DND-41 (cell line): ENCODE measurements at regions not wholly inside any gene's neighbourhood (a gene's known extent, or its start where the extent isn't known, plus 50 kb on each side); places are given as distances from the start of the nearest gene placed in this dataset.

Experiments used
- ATAC-seq: fragments of 200-7000 bp; cut with Tn5 transposase; 3 replicates; pipeline ENCODE4 v1.9.1; 2021; ENCODE audit warnings: low read depth; ENCODE audit not compliant: insufficient read depth
- DNase-seq: peaks from one replicate; pipeline ENCODE4 v3.0.0-alpha.2; 2020
- H2AFZ ChIP-seq: 2 replicates; pipeline ENCODE4 v1.6.0; 2012; ENCODE audit warnings: low read depth, low read length
- H3K27ac ChIP-seq: 2 replicates; pipeline ENCODE4 v1.5.1; 2012; ENCODE audit warnings: low read length, inconsistent platforms
- H3K27me3 ChIP-seq: fragments of 200-600 bp; sonication (generic); 2 replicates; pipeline ENCODE4 v1.6.0; 2012; ENCODE audit warnings: low read length, mild to moderate bottlenecking, inconsistent platforms; ENCODE audit not compliant: insufficient read depth, poor library complexity
- H3K36me3 ChIP-seq: 2 replicates; pipeline ENCODE4 v1.5.1; 2012; ENCODE audit warnings: low read length, inconsistent platforms; ENCODE audit not compliant: insufficient read depth
- H3K4me1 ChIP-seq: 2 replicates; pipeline ENCODE4 v1.5.1; 2012; ENCODE audit warnings: mild to moderate bottlenecking, low read length; ENCODE audit not compliant: insufficient read depth
- H3K4me2 ChIP-seq: 2 replicates; pipeline ENCODE4 v1.6.0; 2012; ENCODE audit warnings: mild to moderate bottlenecking, moderate library complexity, low read length, inconsistent platforms; ENCODE audit not compliant: insufficient read depth
- H3K4me3 ChIP-seq, 2 experiments: fragments of 200-600 bp in 1 of 2; shearing (Covaris generic) in 1 of 2; 2 replicates each; pipeline ENCODE4 v1.5.1; 2012 to 2016; ENCODE audit warnings: inconsistent platforms in 2 of 2, low read length in 2 of 2, mild to moderate bottlenecking in 2 of 2, low read depth in 1 of 2, moderate library complexity in 1 of 2
- H3K79me2 ChIP-seq: 2 replicates; pipeline ENCODE4 v1.6.0; 2012; ENCODE audit warnings: low read length, inconsistent platforms; ENCODE audit not compliant: insufficient read depth
- H3K9ac ChIP-seq: 2 replicates; pipeline ENCODE4 v1.6.0; 2012; ENCODE audit warnings: low read depth, mild to moderate bottlenecking, inconsistent platforms, low read length, moderate library complexity
- H3K9me3 ChIP-seq: 2 replicates; pipeline ENCODE4 v1.5.1; 2012; ENCODE audit warnings: low read length, moderate library complexity, mild to moderate bottlenecking, inconsistent platforms; ENCODE audit not compliant: insufficient read depth, severe bottlenecking
- H4K20me1 ChIP-seq: 2 replicates; pipeline ENCODE4 v1.6.0; 2012; ENCODE audit warnings: low read length; ENCODE audit not compliant: insufficient read depth
- EZH2 ChIP-seq: IDR thresholded peaks from 3 replicates; pipeline ENCODE4 v1.6.1; 2012; ENCODE audit warnings: borderline replicate concordance, low read depth, mild to moderate bottlenecking, moderate library complexity, low read length, inconsistent platforms; ENCODE audit not compliant: severe bottlenecking
- TF ChIP-seq, protein P1 (sequence below): IDR thresholded peaks from 2 replicates; pipeline ENCODE4 v1.5.1; 2012; ENCODE audit warnings: borderline replicate concordance, low read length, moderate library complexity, mild to moderate bottlenecking; ENCODE audit not compliant: poor library complexity, severe bottlenecking; ENCODE audit errors: extremely low read depth

DNA sequence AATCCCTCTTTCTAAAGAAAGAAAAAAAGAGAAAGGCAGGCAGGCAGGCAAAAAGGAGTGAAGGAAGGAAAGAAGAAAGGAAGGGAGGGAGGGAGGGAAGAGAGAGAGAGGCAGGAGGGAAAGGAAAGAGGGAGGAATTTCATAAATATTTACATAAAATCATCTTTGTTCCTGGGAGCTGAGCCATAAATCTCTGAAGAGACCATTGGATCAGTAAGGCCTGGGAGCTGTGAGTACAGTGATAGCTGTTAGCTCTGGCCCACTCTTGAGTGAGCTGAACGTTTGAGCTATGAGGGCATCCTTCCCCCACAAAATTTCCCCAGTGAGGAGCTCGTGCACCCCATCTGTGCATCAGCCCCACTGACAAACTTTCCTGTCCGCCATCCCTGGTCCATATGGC lies 224.0 kb downstream of the SOD2 start:
- H3K4me2 ChIP-seq, result no peak overlapping the region
- H3K4me3 ChIP-seq, result no peak overlapping the region
- no peaks in the 10 kb centered on the region for H3K36me3 ChIP-seq
- no peak overlapping the region for H3K9ac ChIP-seq
- no peak overlapping the region for H3K27ac ChIP-seq
- H3K4me1 ChIP-seq, result no peaks in the 10 kb centered on the region
- H4K20me1 ChIP-seq, result no peaks in the 10 kb centered on the region
- no peaks in the 10 kb centered on the region for H3K79me2 ChIP-seq
- no peak overlapping the region for H2AFZ ChIP-seq
- no peak for DNase-seq
- TF ChIP-seq EZH2, result no peak
- TF ChIP-seq, protein P1, sequence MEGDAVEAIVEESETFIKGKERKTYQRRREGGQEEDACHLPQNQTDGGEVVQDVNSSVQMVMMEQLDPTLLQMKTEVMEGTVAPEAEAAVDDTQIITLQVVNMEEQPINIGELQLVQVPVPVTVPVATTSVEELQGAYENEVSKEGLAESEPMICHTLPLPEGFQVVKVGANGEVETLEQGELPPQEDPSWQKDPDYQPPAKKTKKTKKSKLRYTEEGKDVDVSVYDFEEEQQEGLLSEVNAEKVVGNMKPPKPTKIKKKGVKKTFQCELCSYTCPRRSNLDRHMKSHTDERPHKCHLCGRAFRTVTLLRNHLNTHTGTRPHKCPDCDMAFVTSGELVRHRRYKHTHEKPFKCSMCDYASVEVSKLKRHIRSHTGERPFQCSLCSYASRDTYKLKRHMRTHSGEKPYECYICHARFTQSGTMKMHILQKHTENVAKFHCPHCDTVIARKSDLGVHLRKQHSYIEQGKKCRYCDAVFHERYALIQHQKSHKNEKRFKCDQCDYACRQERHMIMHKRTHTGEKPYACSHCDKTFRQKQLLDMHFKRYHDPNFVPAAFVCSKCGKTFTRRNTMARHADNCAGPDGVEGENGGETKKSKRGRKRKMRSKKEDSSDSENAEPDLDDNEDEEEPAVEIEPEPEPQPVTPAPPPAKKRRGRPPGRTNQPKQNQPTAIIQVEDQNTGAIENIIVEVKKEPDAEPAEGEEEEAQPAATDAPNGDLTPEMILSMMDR, result no peak
- no peaks in the 10 kb centered on the region for H3K9me3 ChIP-seq
- H3K27me3 ChIP-seq, result peaks cover 6% of the 10 kb centered on the region
- no peak for ATAC-seq

DNA sequence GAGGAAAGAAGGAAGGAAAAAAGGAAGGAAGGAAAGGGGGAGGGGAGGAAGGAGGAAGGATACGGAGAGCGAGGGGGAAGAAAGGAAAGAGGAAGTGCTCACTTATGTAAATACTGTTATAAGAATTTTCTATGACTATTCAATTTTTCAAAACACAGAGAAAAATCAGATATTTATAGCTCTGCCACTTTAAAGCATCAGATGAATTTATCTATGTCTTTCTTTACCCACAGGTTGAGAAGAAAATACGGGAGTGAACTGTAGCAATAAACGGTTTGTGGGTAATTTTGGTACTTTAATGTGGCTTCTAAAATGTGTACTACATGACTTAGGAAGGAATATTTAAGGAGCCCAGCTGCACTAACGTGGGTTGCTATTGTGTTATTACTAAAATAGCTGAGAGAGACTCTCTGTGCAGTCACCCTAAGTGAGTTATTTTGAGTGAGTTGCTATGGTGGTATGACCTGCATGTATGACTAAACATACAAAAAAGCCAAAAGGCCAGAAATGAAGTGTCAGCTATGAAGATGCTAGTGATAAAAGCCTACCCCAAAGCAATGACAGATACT lies 225.5 kb downstream of the SOD2 start:
- Histone ChIP-seq H3K9me3 (no peaks in the 10 kb centered on the region), H2AFZ (no peak overlapping the region), H3K4me1 (no peaks in the 10 kb centered on the region), H4K20me1 (no peaks in the 10 kb centered on the region), H3K36me3 (no peaks in the 10 kb centered on the region), H3K79me2 (no peaks in the 10 kb centered on the region), H3K27ac (no peak overlapping the region), H3K4me3 (no peak overlapping the region), H3K27me3 (peaks cover 6% of the 10 kb centered on the region), H3K4me2 (no peak overlapping the region), H3K9ac (no peak overlapping the region)
- DNase-seq (no peak), ATAC-seq (peak; percentile 86)
- TF ChIP-seq, protein P1, result no peak
- no peak for TF ChIP-seq EZH2

DNA sequence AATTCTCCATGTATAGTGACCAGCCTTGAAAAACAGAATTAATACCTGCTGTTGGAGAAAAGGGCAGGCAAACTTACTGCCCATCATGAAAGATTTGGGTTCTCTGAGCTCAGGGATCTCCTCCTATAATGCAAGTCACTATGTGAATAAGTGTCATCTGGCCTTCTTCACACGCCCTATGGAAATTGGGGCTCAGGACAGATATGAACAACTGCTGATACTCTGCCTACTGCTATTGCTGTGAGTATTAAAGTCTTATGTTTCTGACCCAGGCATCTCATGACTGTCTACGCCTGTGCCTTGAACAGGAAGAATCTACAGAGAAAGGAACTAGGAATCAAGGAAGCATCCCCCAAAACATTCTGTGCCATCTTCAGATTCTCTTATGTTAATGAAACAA lies 226.1 kb downstream of the SOD2 start:
- TF ChIP-seq EZH2, result no peak
- TF ChIP-seq, protein P1, result no peak
- Histone ChIP-seq H3K36me3 (no peaks in the 10 kb centered on the region), H3K9me3 (no peaks in the 10 kb centered on the region), H3K9ac (no peak overlapping the region), H3K27ac (no peak overlapping the region), H3K27me3 (peaks cover 6% of the 10 kb centered on the region), H4K20me1 (no peaks in the 10 kb centered on the region), H3K79me2 (no peaks in the 10 kb centered on the region), H3K4me3 (no peak overlapping the region), H3K4me2 (no peak overlapping the region), H3K4me1 (no peaks in the 10 kb centered on the region), H2AFZ (no peak overlapping the region)
- ATAC-seq (no peak), DNase-seq (no peak)

DNA sequence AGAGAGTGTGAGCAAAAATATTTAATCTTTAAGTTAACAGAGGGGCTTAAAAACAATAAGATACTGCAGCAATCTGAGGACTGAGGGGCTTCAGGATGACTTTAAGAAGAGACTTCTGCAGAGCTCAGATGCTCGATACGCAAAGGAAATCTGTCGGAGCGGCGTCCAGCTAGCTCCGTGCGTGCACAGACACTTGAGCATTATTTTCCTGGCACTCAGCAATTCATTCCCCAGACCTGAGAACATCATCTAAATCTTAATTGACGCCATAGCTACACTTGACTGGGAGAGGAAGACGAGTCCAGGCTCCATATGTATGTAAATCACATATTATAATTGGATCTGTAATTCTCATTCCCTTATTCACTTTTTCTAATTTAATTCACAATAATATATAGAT lies 228.2 kb downstream of the SOD2 start:
- Histone ChIP-seq H2AFZ (no peak overlapping the region), H3K36me3 (no peaks in the 10 kb centered on the region), H3K79me2 (no peaks in the 10 kb centered on the region), H4K20me1 (no peaks in the 10 kb centered on the region), H3K9ac (no peak overlapping the region), H3K27me3 (peaks cover 9% of the 10 kb centered on the region), H3K4me1 (no peaks in the 10 kb centered on the region), H3K9me3 (no peaks in the 10 kb centered on the region), H3K4me2 (no peak overlapping the region), H3K27ac (no peak overlapping the region), H3K4me3 (no peak overlapping the region)
- TF ChIP-seq, protein P1, result no peak
- no peak for TF ChIP-seq EZH2
- no peak for DNase-seq
- ATAC-seq, result no peak
